ENCODE measurements at regions not wholly inside any gene's neighbourhood (a gene's known extent, or its start where the extent isn't known, plus 50 kb on each side); places are given as distances from the start of the nearest gene placed in this dataset.

DNA sequence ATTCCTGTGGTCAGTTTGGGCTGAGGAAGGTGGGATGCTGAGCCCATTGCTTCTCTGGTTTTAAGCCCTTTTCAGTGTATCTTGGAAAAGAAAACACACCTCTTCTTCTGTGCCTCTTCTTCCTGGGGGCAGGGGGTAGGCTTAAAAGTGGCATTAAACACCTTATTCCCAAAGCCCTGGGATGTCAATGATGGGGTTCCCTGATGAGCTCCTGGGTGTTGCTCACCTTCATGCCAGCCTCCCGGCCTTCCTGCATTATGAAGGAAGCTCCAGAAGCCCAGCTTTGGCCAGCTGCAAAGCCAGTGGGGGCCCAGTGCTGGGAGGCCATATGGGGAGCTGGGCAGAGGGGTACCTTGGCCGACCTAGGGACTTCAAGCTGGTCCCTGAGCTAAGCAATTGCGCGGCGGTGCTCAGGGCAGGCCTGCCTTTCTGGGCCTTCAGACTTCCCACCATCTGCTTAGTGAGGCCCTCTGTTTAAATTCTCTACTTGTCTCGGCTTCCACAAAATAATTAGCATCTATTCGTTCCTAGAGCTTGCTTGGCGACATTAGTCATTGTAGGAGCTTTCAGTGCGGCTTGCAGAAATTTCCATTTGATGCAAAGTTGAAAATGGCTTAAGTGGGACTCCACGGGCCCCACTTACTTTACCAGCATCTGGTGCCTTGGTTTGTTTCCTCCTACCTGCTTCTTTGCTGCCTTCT lies 121.7 kb upstream of the NLRP1 start:
- Mint-ChIP-seq H3K9me3 (peaks cover 23% of the 10 kb centered on the region), H3K27me3 (ENCODE audit: low read depth) (no peaks in the 10 kb centered on the region), H3K36me3 (peaks cover 10% of the 10 kb centered on the region), H3K4me3 (no peak overlapping the region), H3K27ac (no peak overlapping the region), H3K4me1 (peaks cover 32% of the 10 kb centered on the region)
- DNase-seq (ENCODE audit: low spot score) (no peak), ATAC-seq (no peak)
- ChIA-PET POLR2A (no interaction called here), CTCF (interaction anchor here (0.5 to 4.0 kb wide), 50 partner anchors 7 to 730 kb away, joined by 3 to 51 read pairs (median 5); partner anchors contain the start of gene NLRP1)
- TF ChIP-seq HMGA2 (CRISPR knock-in tag; IDR thresholded peaks at IDR 0.05) (no peak), RELA (CRISPR knock-in tag; IDR thresholded peaks at IDR 0.05; ENCODE audit: borderline replicate concordance) (no peak), ZNF138 (CRISPR knock-in tag; conservative IDR thresholded peaks at IDR 0.05) (no peak), CBFB (CRISPR knock-in tag; IDR thresholded peaks at IDR 0.05; ENCODE audit: low read depth) (no peak), CREM (CRISPR knock-in tag; IDR thresholded peaks at IDR 0.05) (no peak), SMAD3 (CRISPR knock-in tag; IDR thresholded peaks at IDR 0.05; ENCODE audit: borderline replicate concordance) (no peak), ZNF396 (CRISPR knock-in tag; IDR thresholded peaks at IDR 0.05; ENCODE audit: borderline replicate concordance) (no peak)
- TF ChIP-seq, protein P1, sequence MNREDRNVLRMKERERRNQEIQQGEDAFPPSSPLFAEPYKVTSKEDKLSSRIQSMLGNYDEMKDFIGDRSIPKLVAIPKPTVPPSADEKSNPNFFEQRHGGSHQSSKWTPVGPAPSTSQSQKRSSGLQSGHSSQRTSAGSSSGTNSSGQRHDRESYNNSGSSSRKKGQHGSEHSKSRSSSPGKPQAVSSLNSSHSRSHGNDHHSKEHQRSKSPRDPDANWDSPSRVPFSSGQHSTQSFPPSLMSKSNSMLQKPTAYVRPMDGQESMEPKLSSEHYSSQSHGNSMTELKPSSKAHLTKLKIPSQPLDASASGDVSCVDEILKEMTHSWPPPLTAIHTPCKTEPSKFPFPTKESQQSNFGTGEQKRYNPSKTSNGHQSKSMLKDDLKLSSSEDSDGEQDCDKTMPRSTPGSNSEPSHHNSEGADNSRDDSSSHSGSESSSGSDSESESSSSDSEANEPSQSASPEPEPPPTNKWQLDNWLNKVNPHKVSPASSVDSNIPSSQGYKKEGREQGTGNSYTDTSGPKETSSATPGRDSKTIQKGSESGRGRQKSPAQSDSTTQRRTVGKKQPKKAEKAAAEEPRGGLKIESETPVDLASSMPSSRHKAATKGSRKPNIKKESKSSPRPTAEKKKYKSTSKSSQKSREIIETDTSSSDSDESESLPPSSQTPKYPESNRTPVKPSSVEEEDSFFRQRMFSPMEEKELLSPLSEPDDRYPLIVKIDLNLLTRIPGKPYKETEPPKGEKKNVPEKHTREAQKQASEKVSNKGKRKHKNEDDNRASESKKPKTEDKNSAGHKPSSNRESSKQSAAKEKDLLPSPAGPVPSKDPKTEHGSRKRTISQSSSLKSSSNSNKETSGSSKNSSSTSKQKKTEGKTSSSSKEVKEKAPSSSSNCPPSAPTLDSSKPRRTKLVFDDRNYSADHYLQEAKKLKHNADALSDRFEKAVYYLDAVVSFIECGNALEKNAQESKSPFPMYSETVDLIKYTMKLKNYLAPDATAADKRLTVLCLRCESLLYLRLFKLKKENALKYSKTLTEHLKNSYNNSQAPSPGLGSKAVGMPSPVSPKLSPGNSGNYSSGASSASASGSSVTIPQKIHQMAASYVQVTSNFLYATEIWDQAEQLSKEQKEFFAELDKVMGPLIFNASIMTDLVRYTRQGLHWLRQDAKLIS (CRISPR knock-in tag; IDR thresholded peaks at IDR 0.05; ENCODE audit: borderline replicate concordance), result no peak
- TF ChIP-seq, protein P2, sequence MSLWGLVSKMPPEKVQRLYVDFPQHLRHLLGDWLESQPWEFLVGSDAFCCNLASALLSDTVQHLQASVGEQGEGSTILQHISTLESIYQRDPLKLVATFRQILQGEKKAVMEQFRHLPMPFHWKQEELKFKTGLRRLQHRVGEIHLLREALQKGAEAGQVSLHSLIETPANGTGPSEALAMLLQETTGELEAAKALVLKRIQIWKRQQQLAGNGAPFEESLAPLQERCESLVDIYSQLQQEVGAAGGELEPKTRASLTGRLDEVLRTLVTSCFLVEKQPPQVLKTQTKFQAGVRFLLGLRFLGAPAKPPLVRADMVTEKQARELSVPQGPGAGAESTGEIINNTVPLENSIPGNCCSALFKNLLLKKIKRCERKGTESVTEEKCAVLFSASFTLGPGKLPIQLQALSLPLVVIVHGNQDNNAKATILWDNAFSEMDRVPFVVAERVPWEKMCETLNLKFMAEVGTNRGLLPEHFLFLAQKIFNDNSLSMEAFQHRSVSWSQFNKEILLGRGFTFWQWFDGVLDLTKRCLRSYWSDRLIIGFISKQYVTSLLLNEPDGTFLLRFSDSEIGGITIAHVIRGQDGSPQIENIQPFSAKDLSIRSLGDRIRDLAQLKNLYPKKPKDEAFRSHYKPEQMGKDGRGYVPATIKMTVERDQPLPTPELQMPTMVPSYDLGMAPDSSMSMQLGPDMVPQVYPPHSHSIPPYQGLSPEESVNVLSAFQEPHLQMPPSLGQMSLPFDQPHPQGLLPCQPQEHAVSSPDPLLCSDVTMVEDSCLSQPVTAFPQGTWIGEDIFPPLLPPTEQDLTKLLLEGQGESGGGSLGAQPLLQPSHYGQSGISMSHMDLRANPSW (CRISPR knock-in tag; conservative IDR thresholded peaks at IDR 0.05; ENCODE audit: low read depth), result no peak
- TF ChIP-seq, protein P3, sequence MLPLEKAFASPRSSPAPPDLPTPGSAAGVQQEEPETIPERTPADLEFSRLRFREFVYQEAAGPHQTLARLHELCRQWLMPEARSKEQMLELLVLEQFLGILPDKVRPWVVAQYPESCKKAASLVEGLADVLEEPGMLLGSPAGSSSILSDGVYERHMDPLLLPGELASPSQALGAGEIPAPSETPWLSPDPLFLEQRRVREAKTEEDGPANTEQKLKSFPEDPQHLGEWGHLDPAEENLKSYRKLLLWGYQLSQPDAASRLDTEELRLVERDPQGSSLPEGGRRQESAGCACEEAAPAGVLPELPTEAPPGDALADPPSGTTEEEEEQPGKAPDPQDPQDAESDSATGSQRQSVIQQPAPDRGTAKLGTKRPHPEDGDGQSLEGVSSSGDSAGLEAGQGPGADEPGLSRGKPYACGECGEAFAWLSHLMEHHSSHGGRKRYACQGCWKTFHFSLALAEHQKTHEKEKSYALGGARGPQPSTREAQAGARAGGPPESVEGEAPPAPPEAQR (CRISPR knock-in tag; IDR thresholded peaks at IDR 0.05), result no peak
- TF ChIP-seq, protein P4, sequence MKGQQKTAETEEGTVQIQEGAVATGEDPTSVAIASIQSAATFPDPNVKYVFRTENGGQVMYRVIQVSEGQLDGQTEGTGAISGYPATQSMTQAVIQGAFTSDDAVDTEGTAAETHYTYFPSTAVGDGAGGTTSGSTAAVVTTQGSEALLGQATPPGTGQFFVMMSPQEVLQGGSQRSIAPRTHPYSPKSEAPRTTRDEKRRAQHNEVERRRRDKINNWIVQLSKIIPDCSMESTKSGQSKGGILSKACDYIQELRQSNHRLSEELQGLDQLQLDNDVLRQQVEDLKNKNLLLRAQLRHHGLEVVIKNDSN (CRISPR knock-in tag; IDR thresholded peaks at IDR 0.05), result no peak
- TF ChIP-seq, protein P5, sequence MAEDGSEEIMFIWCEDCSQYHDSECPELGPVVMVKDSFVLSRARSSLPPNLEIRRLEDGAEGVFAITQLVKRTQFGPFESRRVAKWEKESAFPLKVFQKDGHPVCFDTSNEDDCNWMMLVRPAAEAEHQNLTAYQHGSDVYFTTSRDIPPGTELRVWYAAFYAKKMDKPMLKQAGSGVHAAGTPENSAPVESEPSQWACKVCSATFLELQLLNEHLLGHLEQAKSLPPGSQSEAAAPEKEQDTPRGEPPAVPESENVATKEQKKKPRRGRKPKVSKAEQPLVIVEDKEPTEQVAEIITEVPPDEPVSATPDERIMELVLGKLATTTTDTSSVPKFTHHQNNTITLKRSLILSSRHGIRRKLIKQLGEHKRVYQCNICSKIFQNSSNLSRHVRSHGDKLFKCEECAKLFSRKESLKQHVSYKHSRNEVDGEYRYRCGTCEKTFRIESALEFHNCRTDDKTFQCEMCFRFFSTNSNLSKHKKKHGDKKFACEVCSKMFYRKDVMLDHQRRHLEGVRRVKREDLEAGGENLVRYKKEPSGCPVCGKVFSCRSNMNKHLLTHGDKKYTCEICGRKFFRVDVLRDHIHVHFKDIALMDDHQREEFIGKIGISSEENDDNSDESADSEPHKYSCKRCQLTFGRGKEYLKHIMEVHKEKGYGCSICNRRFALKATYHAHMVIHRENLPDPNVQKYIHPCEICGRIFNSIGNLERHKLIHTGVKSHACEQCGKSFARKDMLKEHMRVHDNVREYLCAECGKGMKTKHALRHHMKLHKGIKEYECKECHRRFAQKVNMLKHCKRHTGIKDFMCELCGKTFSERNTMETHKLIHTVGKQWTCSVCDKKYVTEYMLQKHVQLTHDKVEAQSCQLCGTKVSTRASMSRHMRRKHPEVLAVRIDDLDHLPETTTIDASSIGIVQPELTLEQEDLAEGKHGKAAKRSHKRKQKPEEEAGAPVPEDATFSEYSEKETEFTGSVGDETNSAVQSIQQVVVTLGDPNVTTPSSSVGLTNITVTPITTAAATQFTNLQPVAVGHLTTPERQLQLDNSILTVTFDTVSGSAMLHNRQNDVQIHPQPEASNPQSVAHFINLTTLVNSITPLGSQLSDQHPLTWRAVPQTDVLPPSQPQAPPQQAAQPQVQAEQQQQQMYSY (CRISPR knock-in tag; IDR thresholded peaks at IDR 0.05), result no peak
- TF ChIP-seq, protein P6, sequence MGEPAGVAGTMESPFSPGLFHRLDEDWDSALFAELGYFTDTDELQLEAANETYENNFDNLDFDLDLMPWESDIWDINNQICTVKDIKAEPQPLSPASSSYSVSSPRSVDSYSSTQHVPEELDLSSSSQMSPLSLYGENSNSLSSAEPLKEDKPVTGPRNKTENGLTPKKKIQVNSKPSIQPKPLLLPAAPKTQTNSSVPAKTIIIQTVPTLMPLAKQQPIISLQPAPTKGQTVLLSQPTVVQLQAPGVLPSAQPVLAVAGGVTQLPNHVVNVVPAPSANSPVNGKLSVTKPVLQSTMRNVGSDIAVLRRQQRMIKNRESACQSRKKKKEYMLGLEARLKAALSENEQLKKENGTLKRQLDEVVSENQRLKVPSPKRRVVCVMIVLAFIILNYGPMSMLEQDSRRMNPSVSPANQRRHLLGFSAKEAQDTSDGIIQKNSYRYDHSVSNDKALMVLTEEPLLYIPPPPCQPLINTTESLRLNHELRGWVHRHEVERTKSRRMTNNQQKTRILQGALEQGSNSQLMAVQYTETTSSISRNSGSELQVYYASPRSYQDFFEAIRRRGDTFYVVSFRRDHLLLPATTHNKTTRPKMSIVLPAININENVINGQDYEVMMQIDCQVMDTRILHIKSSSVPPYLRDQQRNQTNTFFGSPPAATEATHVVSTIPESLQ (CRISPR knock-in tag; IDR thresholded peaks at IDR 0.05), result no peak
